ENCODE measurements at regions not wholly inside any gene's neighbourhood (a gene's known extent, or its start where the extent isn't known, plus 50 kb on each side); places are given as distances from the start of the nearest gene placed in this dataset.

GRCh38 chr6:112786801-112787200, 439.7 kb downstream of the RFPL4B start:
- TF ChIP-seq POLR2A (IDR thresholded peaks at IDR 0.05; ENCODE audit: low read depth, low read length) (no peak), MAX (IDR thresholded peaks at IDR 0.05; ENCODE audit: insufficient read depth, insufficient read length) (no peak), FOS (IDR thresholded peaks at IDR 0.05; ENCODE audit: borderline replicate concordance, insufficient read depth, low read length) (no peak), GATA2 (IDR thresholded peaks at IDR 0.05; ENCODE audit: insufficient read depth, insufficient read length, low read depth, low read length) (no peak), CTCF (IDR thresholded peaks at IDR 0.05; ENCODE audit: extremely low read depth in 1 of 2, insufficient read depth in 1 of 2, low read depth in 1 of 2, low read length in 2 of 2) (no peak), EZH2 (IDR thresholded peaks at IDR 0.05; ENCODE audit: borderline replicate concordance, low read depth, low read length, severe bottlenecking) (no peak), POLR2AphosphoS5 (IDR thresholded peaks at IDR 0.05; ENCODE audit: insufficient read depth, low read depth, low read length) (no peak), JUN (IDR thresholded peaks at IDR 0.05; ENCODE audit: borderline replicate concordance, insufficient read depth, insufficient read length, low read depth) (no peak), MYC (IDR thresholded peaks at IDR 0.05; ENCODE audit: low read depth, low read length) (no peak)
- DNase-seq (ENCODE audit: low read depth, low spot score): no peak
- Histone ChIP-seq H4K20me1 (replicated peaks; ENCODE audit: control insufficient read depth, extremely low read depth, insufficient read depth, low read length) (no peaks in the 10 kb centered on the region), H2AFZ (ENCODE audit: low read depth, low read length) (no peak overlapping the region), H3K9ac (replicated peaks; ENCODE audit: extremely low read depth, insufficient read depth, low read length) (no peak overlapping the region), H3K4me1 (ENCODE audit: control insufficient read depth, extremely low read depth, insufficient read depth, low read length) (no peaks in the 10 kb centered on the region), H3K27me3 (ENCODE audit: control insufficient read depth in 2 of 2, insufficient read depth in 2 of 2, low read length in 2 of 2) (no peaks in the 10 kb centered on the region), H3K79me2 (ENCODE audit: control insufficient read depth, insufficient read depth, low read length) (no peaks in the 10 kb centered on the region), H3K4me3 (replicated peaks in 1 of 3; ENCODE audit: insufficient read depth in 1 of 3, low read depth in 1 of 3, low read length in 3 of 3) (no peak overlapping the region), H3K4me2 (ENCODE audit: insufficient read depth, low read length) (no peak overlapping the region), H3K9me1 (replicated peaks; ENCODE audit: control insufficient read depth, extremely low read depth, insufficient read depth, low read length) (no peaks in the 10 kb centered on the region), H3K9me3 (replicated peaks; ENCODE audit: control insufficient read depth, insufficient read depth, low read length) (no peaks in the 10 kb centered on the region), H3K36me3 (ENCODE audit: control insufficient read depth in 2 of 2, extremely low read depth in 1 of 2, insufficient read depth in 2 of 2, low read length in 2 of 2) (no peaks in the 10 kb centered on the region), H3K27ac (ENCODE audit: insufficient read depth, low read depth, low read length) (no peak overlapping the region)
- CTCF ChIA-PET: interaction anchor here (1.0 to 1.5 kb wide), 3 partner anchors 15 to 1072 kb away, joined by 3 to 5 read pairs (median 5); no protein-coding TSS in a partner anchor
- FAIRE-seq: no peak
- dilution Hi-C loops (cut with MboI; ENCODE audit: extremely low pct_ligation_motif_present, low sequenced_read_pairs) (no loop called here), intact Hi-C loops (cut with micrococcal nuclease) (no loop called here)
- POLR2A ChIA-PET: no interaction called here
- BruUV-seq (replicated peaks): no TSS peak

Measured in endothelial cell of umbilical vein (primary cell).